ENCODE measurements at regions not wholly inside any gene's neighbourhood (a gene's known extent, or its start where the extent isn't known, plus 50 kb on each side); places are given as distances from the start of the nearest gene placed in this dataset.

GRCh38 chr2:190759749-190760213, 110.9 kb downstream of the NAB1 start:
- TF ChIP-seq REST (IDR thresholded peaks at IDR 0.05; ENCODE audit: borderline replicate concordance) (no peak), CTCF (IDR thresholded peaks at IDR 0.05; ENCODE audit: poor library complexity, severe bottlenecking) (no peak), EZH2 (IDR thresholded peaks at IDR 0.05; ENCODE audit: borderline replicate concordance, insufficient read depth, low read length, poor library complexity, severe bottlenecking) (no peak), EP300 (conservative IDR thresholded peaks at IDR 0.05; ENCODE audit: poor library complexity, severe bottlenecking) (no peak), POLR2AphosphoS5 (IDR thresholded peaks at IDR 0.05) (no peak), TAF1 (IDR thresholded peaks at IDR 0.05; ENCODE audit: low read depth) (no peak), RAD21 (conservative IDR thresholded peaks at IDR 0.05) (no peak), SMC3 (conservative IDR thresholded peaks at IDR 0.05; ENCODE audit: poor library complexity) (no peak)

Data from neural cell (in vitro differentiated cells).